Thoracic aorta (tissue), 2 donors: ENCODE measurements at regions not wholly inside any gene's neighbourhood (a gene's known extent, or its start where the extent isn't known, plus 50 kb on each side); places are given as distances from the start of the nearest gene placed in this dataset.
"Not testable (repeated sequence)": the region's sequence is repeated elsewhere in the genome, so short reads cannot be mapped to it uniquely, and the experiment has no call there.

Experiments used
- ATAC-seq: fragments of 150-250 bp; one replicate; pipeline ENCODE4 v1.8.0; 2017; ENCODE audit warnings: low read depth; ENCODE audit not compliant: insufficient number of reproducible peaks, low FRiP score
- DNase-seq: peaks from one replicate; pipeline ENCODE4 v3.0.0-alpha.2; 2020; ENCODE audit warnings: low spot score
- H3K27ac ChIP-seq, 2 donors: fragments of 200-600 bp; sonication (generic); 1 replicate in 1 of 2; 2 replicates in 1 of 2; pipeline ENCODE4 v1.5.1; 2016; ENCODE audit warnings: mild to moderate bottlenecking in 2 of 2, moderate library complexity in 2 of 2
- H3K27me3 ChIP-seq: fragments of 200-600 bp; sonication (generic); replicated peaks from 2 replicates; pipeline ENCODE4 v1.6.0; 2016; ENCODE audit warnings: mild to moderate bottlenecking; ENCODE audit not compliant: insufficient read depth
- H3K36me3 ChIP-seq: fragments of 200-600 bp; sonication (generic); one replicate; pipeline ENCODE4 v1.5.1; 2016
- H3K4me1 ChIP-seq, 2 donors: fragments of 200-600 bp; sonication (generic); 1 replicate in 1 of 2; 2 replicates in 1 of 2; pipeline versions ENCODE4 v1.5.1 to v1.6.0; 2016; ENCODE audit warnings: low read depth in 2 of 2, mild to moderate bottlenecking in 1 of 2; ENCODE audit not compliant: control insufficient read depth in 1 of 2
- H3K4me3 ChIP-seq: fragments of 200-600 bp; sonication (generic); 2 replicates; pipeline ENCODE4 v1.5.1; 2016; ENCODE audit warnings: mild to moderate bottlenecking
- H3K9me3 ChIP-seq: fragments of 200-600 bp; sonication (generic); 2 replicates; pipeline ENCODE4 v1.5.1; 2016

GRCh38 chr21:6496356-6496755, 4025.0 kb upstream of the TPTE start:
- not testable (repeated sequence) for H3K36me3 ChIP-seq, H3K27me3 ChIP-seq, H3K4me1 ChIP-seq, H3K4me3 ChIP-seq, H3K9me3 ChIP-seq, H3K27ac ChIP-seq, ATAC-seq, DNase-seq

- not testable (repeated sequence) for H3K4me1 ChIP-seq, DNase-seq, H3K36me3 ChIP-seq, H3K27ac ChIP-seq, H3K9me3 ChIP-seq, ATAC-seq, H3K4me3 ChIP-seq, H3K27me3 ChIP-seq
Observed at GRCh38 chr21:6498716-6499115, 4022.7 kb upstream of the TPTE start.

GRCh38 chr21:6499128-6499826, 4022.1 kb upstream of the TPTE start:
- not testable (repeated sequence) for H3K9me3 ChIP-seq, H3K36me3 ChIP-seq, H3K4me3 ChIP-seq, H3K4me1 ChIP-seq, H3K27ac ChIP-seq, DNase-seq, H3K27me3 ChIP-seq
- peak; percentile 84 for ATAC-seq

- not testable (repeated sequence) for ATAC-seq, H3K27ac ChIP-seq, H3K36me3 ChIP-seq, H3K4me1 ChIP-seq, DNase-seq, H3K4me3 ChIP-seq, H3K27me3 ChIP-seq, H3K9me3 ChIP-seq
Observed at GRCh38 chr21:6499866-6500265, 4021.5 kb upstream of the TPTE start.

- H3K9me3 ChIP-seq, H3K27ac ChIP-seq, H3K4me1 ChIP-seq, H3K4me3 ChIP-seq, H3K27me3 ChIP-seq, H3K36me3 ChIP-seq, ATAC-seq, DNase-seq: not testable (repeated sequence)
Observed at GRCh38 chr21:6500681-6501080, 4020.7 kb upstream of the TPTE start.

- H3K27me3 ChIP-seq, DNase-seq, ATAC-seq, H3K9me3 ChIP-seq, H3K4me3 ChIP-seq, H3K4me1 ChIP-seq, H3K27ac ChIP-seq, H3K36me3 ChIP-seq: not testable (repeated sequence)
Observed at GRCh38 chr21:6506167-6506894, 4015.1 kb upstream of the TPTE start.

- H3K9me3 ChIP-seq, H3K36me3 ChIP-seq, ATAC-seq, H3K4me1 ChIP-seq, H3K27ac ChIP-seq, DNase-seq, H3K4me3 ChIP-seq, H3K27me3 ChIP-seq: not testable (repeated sequence)
Observed at GRCh38 chr21:6507632-6508031, 4013.8 kb upstream of the TPTE start.

- not testable (repeated sequence) for H3K36me3 ChIP-seq, ATAC-seq, H3K4me3 ChIP-seq, H3K9me3 ChIP-seq, DNase-seq, H3K27ac ChIP-seq, H3K27me3 ChIP-seq, H3K4me1 ChIP-seq
Observed at GRCh38 chr21:6521777-6522176, 3999.6 kb upstream of the TPTE start.

GRCh38 chr21:6526213-6526612, 3995.2 kb upstream of the TPTE start:
- not testable (repeated sequence) for H3K9me3 ChIP-seq, H3K36me3 ChIP-seq, ATAC-seq, H3K4me3 ChIP-seq, H3K27ac ChIP-seq, DNase-seq, H3K4me1 ChIP-seq, H3K27me3 ChIP-seq

- not testable (repeated sequence) for H3K36me3 ChIP-seq, DNase-seq, H3K27ac ChIP-seq, H3K9me3 ChIP-seq, H3K4me3 ChIP-seq, H3K27me3 ChIP-seq, ATAC-seq, H3K4me1 ChIP-seq
Observed at GRCh38 chr21:6530655-6531054, 3990.7 kb upstream of the TPTE start.

- ATAC-seq, H3K36me3 ChIP-seq, H3K4me1 ChIP-seq, H3K27ac ChIP-seq, H3K4me3 ChIP-seq, H3K9me3 ChIP-seq, H3K27me3 ChIP-seq, DNase-seq: not testable (repeated sequence)
Observed at GRCh38 chr21:6533261-6533660, 3988.1 kb upstream of the TPTE start.

- ATAC-seq, H3K27ac ChIP-seq, H3K27me3 ChIP-seq, H3K36me3 ChIP-seq, H3K9me3 ChIP-seq, DNase-seq, H3K4me1 ChIP-seq, H3K4me3 ChIP-seq: not testable (repeated sequence)
Observed at GRCh38 chr21:6538320-6538719, 3983.1 kb upstream of the TPTE start.

- ATAC-seq, H3K4me1 ChIP-seq: not testable (repeated sequence)
Observed at GRCh38 chr21:6539688-6540087, 3981.7 kb upstream of the TPTE start.

More at GRCh38 chr21:6539688-6540087, 3981.7 kb upstream of the TPTE start:
- not testable (repeated sequence) for H3K27ac ChIP-seq, H3K27me3 ChIP-seq, H3K9me3 ChIP-seq, DNase-seq, H3K36me3 ChIP-seq, H3K4me3 ChIP-seq
